Transverse colon (tissue), 4 donors: ENCODE measurements at regions not wholly inside any gene's neighbourhood (a gene's known extent, or its start where the extent isn't known, plus 50 kb on each side); places are given as distances from the start of the nearest gene placed in this dataset.

ENCODE experiments used
- DNase-seq: peaks from one replicate; pipeline ENCODE4 v3.0.0-alpha.2; 2019
- H3K27ac ChIP-seq, 4 donors: fragments of 200-600 bp; sonication (generic); 2 replicates each; pipeline ENCODE4 v1.5.1; 2016 to 2018; ENCODE audit warnings: inconsistent platforms in 4 of 4
- H3K27me3 ChIP-seq: fragments of 200-600 bp; sonication (generic); 2 replicates; pipeline ENCODE4 v1.5.1; 2017; ENCODE audit warnings: inconsistent platforms
- H3K36me3 ChIP-seq, 4 donors: fragments of 200-600 bp; sonication (generic); 2 replicates each; pipeline ENCODE4 v1.5.1; 2017 to 2019; ENCODE audit warnings: inconsistent platforms in 4 of 4
- H3K4me1 ChIP-seq, 4 donors: fragments of 200-600 bp; sonication (generic); 2 replicates each; pipeline ENCODE4 v1.5.1; 2017 to 2020; ENCODE audit warnings: inconsistent platforms in 4 of 4
- H3K4me3 ChIP-seq, 4 donors: fragments of 200-600 bp; sonication (generic); 1 replicate in 1 of 4; 2 replicates in 3 of 4; pipeline versions ENCODE4 v1.5.1 to v1.6.1; 2017 to 2019; ENCODE audit warnings: inconsistent platforms in 4 of 4
- H3K9me3 ChIP-seq, 2 donors: fragments of 200-600 bp; sonication (generic); 2 replicates each; pipeline ENCODE4 v1.5.1; 2017 to 2019; ENCODE audit warnings: inconsistent platforms in 2 of 2
- CTCF ChIP-seq, 5 experiments: fragments of 200-600 bp in 3 of 5; fragments of 450-650 bp in 2 of 5; sonication (generic) in 3 of 5; IDR thresholded peaks; 1 replicate in 2 of 5; 2 replicates in 3 of 5; pipeline ENCODE4 v1.5.1; 2016 to 2017; ENCODE audit warnings: antibody characterized with exemption in 5 of 5, inconsistent platforms in 3 of 5, mild to moderate bottlenecking in 2 of 5, moderate library complexity in 1 of 5
- EP300 ChIP-seq: sonication (generic); formaldehyde crosslinking; IDR thresholded peaks from one replicate; pipeline ENCODE4 v1.6.1; 2017; ENCODE audit warnings: antibody characterized with exemption, low read depth
- POLR2A ChIP-seq: fragments of 450-650 bp; IDR thresholded peaks from one replicate; pipeline ENCODE4 v1.6.1; 2016; ENCODE audit warnings: antibody characterized with exemption, mild to moderate bottlenecking, moderate library complexity
- POLR2AphosphoS5 ChIP-seq, 3 donors: sonication (generic); formaldehyde crosslinking; IDR thresholded peaks; one replicate each; pipeline ENCODE4 v1.6.1; 2016; ENCODE audit warnings: antibody characterized with exemption in 3 of 3
- WGBS, 2 donors: methylation state at CpG; one replicate each; pipeline ENCODE4 v1.1.5; 2018; ENCODE audit warnings: low coverage in 1 of 2; 5-methylcytosine and 5-hydroxymethylcytosine counted together
- in situ Hi-C, 4 donors: fragments of 200-750 bp; cut with MboI; loops; one replicate each; pipeline versions ENCODE4 v1.15.0 to v1.15.1; 2017; ENCODE audit warnings: low sequenced_read_pairs in 3 of 4, low pct_ligation_motif_present in 1 of 4, low pct_unique_long_range_greater_than_20kb in 1 of 4
- intact Hi-C: fragments of 100-400 bp; cut with DNase I; formaldehyde crosslinking; loops from one replicate; pipeline ENCODE4 v1.15.1; 2023; ENCODE audit warnings: low total_unique reads

GRCh38 chr7:22890773-22891172 lies 68.1 kb upstream of the TOMM7 start:
- Histone ChIP-seq H3K4me3 (no peak overlapping the region), H3K4me1 (no peaks in the 10 kb centered on the region), H3K9me3 (no peaks in the 10 kb centered on the region), H3K27me3 (no peaks in the 10 kb centered on the region), H3K27ac (no peak overlapping the region), H3K36me3 (no peaks in the 10 kb centered on the region)
- TF ChIP-seq POLR2AphosphoS5 (IDR thresholded peaks at IDR 0.05): no peak
- no peak for TF ChIP-seq CTCF (IDR thresholded peaks at IDR 0.05)
- no peak for TF ChIP-seq POLR2A
- no peak for TF ChIP-seq EP300
- 85% methylated on average over 4 of the region's 4 CpGs; no CpG with 5 or more reads in 1 of the 2 donors for WGBS, 2 donors
- intact Hi-C loops: no loop called here
- no peak for DNase-seq
- in situ Hi-C loops: no loop called here

GRCh38 chr7:22885797-22886261 lies 63.2 kb upstream of the TOMM7 start:
- H3K9me3 ChIP-seq: no peaks in the 10 kb centered on the region
- WGBS, 2 donors: 36% methylated on average over 1 of the region's 1 CpG; no CpG with 5 or more reads in 1 of the 2 donors
- no peaks in the 10 kb centered on the region for H3K4me1 ChIP-seq
- H3K27me3 ChIP-seq: no peaks in the 10 kb centered on the region
- intact Hi-C loops (no loop called here), in situ Hi-C loops (no loop called here)
- H3K36me3 ChIP-seq: no peaks in the 10 kb centered on the region
- no peak overlapping the region for H3K27ac ChIP-seq
- TF ChIP-seq POLR2AphosphoS5 (IDR thresholded peaks at IDR 0.05) (no peak), CTCF (IDR thresholded peaks at IDR 0.05) (no peak), POLR2A (no peak), EP300 (no peak)
- DNase-seq: no peak
- no peak overlapping the region for H3K4me3 ChIP-seq

- no peaks in the 10 kb centered on the region for H3K36me3 ChIP-seq
- no peak overlapping the region for H3K27ac ChIP-seq
- no peaks in the 10 kb centered on the region for H3K9me3 ChIP-seq
- intact Hi-C loops: no loop called here
- TF ChIP-seq EP300 (no peak), CTCF (IDR thresholded peaks at IDR 0.05) (no peak), POLR2A (no peak), POLR2AphosphoS5 (IDR thresholded peaks at IDR 0.05) (no peak)
- no peak for DNase-seq
- in situ Hi-C loops: no loop called here
- 42 to 59% methylated on average over 4 to 5 of the region's 5 CpGs for WGBS, 2 donors
- no peaks in the 10 kb centered on the region for H3K27me3 ChIP-seq
- no peak overlapping the region for H3K4me3 ChIP-seq
- no peaks in the 10 kb centered on the region for H3K4me1 ChIP-seq
These were observed 62.5 kb upstream of the TOMM7 start for GRCh38 chr7:22884911-22885788.

GRCh38 chr7:22882106-22882505 lies 59.5 kb upstream of the TOMM7 start:
- Histone ChIP-seq H3K27ac (no peak overlapping the region), H3K4me3 (no peak overlapping the region), H3K4me1 (no peaks in the 10 kb centered on the region), H3K36me3 (no peaks in the 10 kb centered on the region), H3K9me3 (no peaks in the 10 kb centered on the region), H3K27me3 (no peaks in the 10 kb centered on the region)
- 69 to 77% methylated on average over 3 of the region's 3 CpGs for WGBS, 2 donors
- in situ Hi-C loops (no loop called here), intact Hi-C loops (no loop called here)
- DNase-seq: no peak
- TF ChIP-seq CTCF (IDR thresholded peaks at IDR 0.05): no peak
- no peak for TF ChIP-seq POLR2AphosphoS5 (IDR thresholded peaks at IDR 0.05)
- TF ChIP-seq POLR2A: no peak
- TF ChIP-seq EP300: no peak
